ENCODE measurements at regions not wholly inside any gene's neighbourhood (a gene's known extent, or its start where the extent isn't known, plus 50 kb on each side); places are given as distances from the start of the nearest gene placed in this dataset.

DNA sequence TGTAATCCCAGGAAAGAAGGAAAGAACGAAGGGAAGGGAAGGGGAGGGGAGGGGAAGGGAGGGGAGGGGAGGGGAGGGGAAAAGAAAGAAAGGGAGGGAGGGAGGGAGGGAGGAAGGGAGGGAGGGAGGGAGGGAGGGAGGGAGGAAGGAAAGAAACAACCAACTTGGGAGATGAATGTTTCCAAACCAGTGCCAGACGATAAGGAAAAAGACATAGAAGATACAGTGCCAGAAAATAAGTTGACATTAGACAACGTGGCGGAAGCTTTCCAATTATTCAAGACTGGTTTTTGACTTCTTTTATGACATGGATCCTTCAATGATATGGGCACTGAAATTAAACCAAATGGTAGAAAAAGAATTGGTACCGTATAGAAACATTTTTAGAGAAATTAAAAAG lies 181.2 kb upstream of the POU5F2 start:
- H3K27me3 ChIP-seq, result no peaks in the 10 kb centered on the region
- intact Hi-C loops (cut with DNase I; ENCODE audit: low total_unique reads), result loop anchor here (10.0 kb wide), 1 partner anchor 1228 kb away; no protein-coding TSS in a partner anchor
- H3K36me3 ChIP-seq, result no peaks in the 10 kb centered on the region
- TF ChIP-seq, protein P1, sequence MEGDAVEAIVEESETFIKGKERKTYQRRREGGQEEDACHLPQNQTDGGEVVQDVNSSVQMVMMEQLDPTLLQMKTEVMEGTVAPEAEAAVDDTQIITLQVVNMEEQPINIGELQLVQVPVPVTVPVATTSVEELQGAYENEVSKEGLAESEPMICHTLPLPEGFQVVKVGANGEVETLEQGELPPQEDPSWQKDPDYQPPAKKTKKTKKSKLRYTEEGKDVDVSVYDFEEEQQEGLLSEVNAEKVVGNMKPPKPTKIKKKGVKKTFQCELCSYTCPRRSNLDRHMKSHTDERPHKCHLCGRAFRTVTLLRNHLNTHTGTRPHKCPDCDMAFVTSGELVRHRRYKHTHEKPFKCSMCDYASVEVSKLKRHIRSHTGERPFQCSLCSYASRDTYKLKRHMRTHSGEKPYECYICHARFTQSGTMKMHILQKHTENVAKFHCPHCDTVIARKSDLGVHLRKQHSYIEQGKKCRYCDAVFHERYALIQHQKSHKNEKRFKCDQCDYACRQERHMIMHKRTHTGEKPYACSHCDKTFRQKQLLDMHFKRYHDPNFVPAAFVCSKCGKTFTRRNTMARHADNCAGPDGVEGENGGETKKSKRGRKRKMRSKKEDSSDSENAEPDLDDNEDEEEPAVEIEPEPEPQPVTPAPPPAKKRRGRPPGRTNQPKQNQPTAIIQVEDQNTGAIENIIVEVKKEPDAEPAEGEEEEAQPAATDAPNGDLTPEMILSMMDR (IDR thresholded peaks at IDR 0.05), result no peak
- no peaks in the 10 kb centered on the region for H3K4me1 ChIP-seq
- H3K4me3 ChIP-seq, result no peak overlapping the region
- H3K27ac ChIP-seq, result no peak overlapping the region
- no peaks in the 10 kb centered on the region for H3K9me3 ChIP-seq
- DNase-seq, result no peak

DNA sequence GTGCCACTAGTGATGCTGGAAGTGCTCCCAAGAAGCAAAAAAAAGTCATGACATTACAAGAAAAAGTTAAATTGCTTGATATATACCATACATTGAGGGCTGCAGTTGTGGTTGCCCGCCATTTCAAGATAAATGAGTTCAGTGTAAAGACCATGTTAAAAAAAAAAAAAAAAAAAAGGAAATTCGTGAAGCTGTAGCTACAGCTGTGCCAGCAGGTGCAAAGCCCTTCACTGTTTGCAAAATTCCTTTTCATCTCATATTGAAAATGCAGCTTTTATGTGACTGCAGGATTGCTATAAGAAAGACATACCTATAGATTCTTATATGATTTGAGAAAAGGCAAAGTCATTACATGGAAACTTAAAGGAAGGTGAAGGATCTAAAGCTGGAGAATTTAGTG lies 179.6 kb upstream of the POU5F2 start:
- intact Hi-C loops (cut with DNase I; ENCODE audit: low total_unique reads), result loop anchor here (10.0 kb wide), 1 partner anchor 1226 kb away; no protein-coding TSS in a partner anchor
- H3K36me3 ChIP-seq, result no peaks in the 10 kb centered on the region
- DNase-seq, result no peak

DNA sequence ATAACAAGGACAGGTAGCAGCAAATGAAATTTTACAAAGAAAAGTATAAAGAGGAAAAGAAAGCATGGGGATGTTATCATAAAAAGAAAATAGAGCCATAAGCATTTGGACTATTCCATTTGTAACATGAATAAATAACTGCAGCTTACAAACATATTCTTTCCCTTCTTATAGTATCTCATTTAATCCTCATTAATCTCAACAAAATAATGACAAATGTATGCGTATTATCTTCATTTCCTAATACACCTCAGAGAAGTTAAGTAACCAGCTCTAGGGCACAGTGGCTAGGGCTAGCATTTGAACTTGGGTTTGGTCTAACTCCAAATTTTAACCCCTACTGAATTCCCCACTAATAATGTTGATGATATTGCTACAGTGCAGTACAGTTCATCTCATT lies 175.5 kb upstream of the POU5F2 start:
- intact Hi-C loops (cut with DNase I; ENCODE audit: low total_unique reads), result no loop called here
- H3K27me3 ChIP-seq, result no peaks in the 10 kb centered on the region
- TF ChIP-seq, protein P1 (IDR thresholded peaks at IDR 0.05), result no peak
- no peak overlapping the region for H3K4me3 ChIP-seq
- no peak for DNase-seq
- no peaks in the 10 kb centered on the region for H3K36me3 ChIP-seq
- H3K27ac ChIP-seq, result no peak overlapping the region
- H3K9me3 ChIP-seq, result no peaks in the 10 kb centered on the region
- no peaks in the 10 kb centered on the region for H3K4me1 ChIP-seq

More for the DNA sequence above, 179.6 kb upstream of the POU5F2 start:
- TF ChIP-seq, protein P1 (IDR thresholded peaks at IDR 0.05), result no peak
- Histone ChIP-seq H3K27me3 (no peaks in the 10 kb centered on the region), H3K4me1 (no peaks in the 10 kb centered on the region), H3K4me3 (no peak overlapping the region), H3K27ac (no peak overlapping the region), H3K9me3 (no peaks in the 10 kb centered on the region)

DNA sequence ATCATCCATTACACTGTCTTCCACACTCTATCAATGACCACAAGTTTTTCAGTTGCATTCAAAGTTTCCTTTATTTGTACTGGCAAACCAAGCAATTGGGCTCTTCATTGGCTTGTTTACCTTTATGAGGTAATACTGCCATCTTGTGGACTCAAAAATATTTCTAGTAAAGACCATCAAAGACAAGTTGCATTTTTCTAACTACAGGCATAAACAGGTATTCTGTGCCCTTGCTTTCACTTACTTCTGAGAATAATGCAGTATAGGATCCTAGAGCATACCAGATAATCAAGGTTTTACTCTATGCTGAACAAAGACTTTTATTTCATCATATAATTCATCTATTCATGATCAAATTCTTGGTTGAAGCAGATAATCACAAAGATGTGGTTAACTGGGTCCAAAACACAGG lies 173.7 kb upstream of the POU5F2 start:
- intact Hi-C loops (cut with DNase I; ENCODE audit: low total_unique reads), result no loop called here
- Histone ChIP-seq H3K4me1 (no peaks in the 10 kb centered on the region), H3K9me3 (no peaks in the 10 kb centered on the region), H3K27me3 (no peaks in the 10 kb centered on the region), H3K36me3 (no peaks in the 10 kb centered on the region), H3K27ac (no peak overlapping the region), H3K4me3 (no peak overlapping the region)
- TF ChIP-seq, protein P1 (IDR thresholded peaks at IDR 0.05), result peak; percentile 42 to 46
- DNase-seq, result no peak

DNA sequence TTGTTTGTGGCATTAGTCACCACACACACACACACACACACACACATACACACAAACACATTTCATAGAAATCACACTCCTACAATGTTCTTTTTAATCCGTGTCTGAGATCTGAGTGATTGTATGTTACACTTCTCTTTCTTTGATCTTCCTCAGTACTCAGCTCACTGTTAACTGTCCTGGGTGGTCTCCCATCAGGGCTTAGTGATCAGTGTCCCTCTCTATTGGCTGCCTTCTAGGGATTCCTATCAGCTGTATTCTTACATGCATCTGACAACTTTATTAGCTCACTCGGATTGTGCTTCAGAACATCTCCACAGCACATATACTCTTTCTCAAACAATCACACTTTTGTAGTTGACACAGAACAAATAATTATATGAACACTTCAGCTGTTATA lies 170.2 kb upstream of the POU5F2 start:
- no peak for DNase-seq
- no peaks in the 10 kb centered on the region for H3K36me3 ChIP-seq
- no peak overlapping the region for H3K27ac ChIP-seq
- no peaks in the 10 kb centered on the region for H3K9me3 ChIP-seq
- intact Hi-C loops (cut with DNase I; ENCODE audit: low total_unique reads), result no loop called here
- H3K4me3 ChIP-seq, result no peak overlapping the region
- H3K4me1 ChIP-seq, result no peaks in the 10 kb centered on the region
- H3K27me3 ChIP-seq, result no peaks in the 10 kb centered on the region
- TF ChIP-seq, protein P1 (IDR thresholded peaks at IDR 0.05), result no peak

DNA sequence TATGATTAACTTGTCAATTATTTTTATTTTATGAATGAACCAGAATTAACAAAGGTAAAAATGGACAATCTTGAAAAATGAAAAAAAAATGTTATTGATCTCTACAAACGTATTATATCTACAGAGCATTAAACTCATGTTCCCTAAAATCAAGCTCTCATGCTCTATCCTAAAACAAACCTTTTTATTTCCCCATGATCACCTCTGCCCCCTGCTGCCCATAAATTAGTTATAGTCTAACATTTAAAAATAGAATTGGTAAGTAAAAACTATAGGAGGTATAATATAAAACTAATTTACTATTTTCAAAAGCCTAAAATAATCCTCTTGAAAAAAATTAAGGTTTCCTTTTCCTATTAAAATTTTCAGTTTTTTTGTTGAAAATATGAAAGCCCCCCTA lies 168.0 kb upstream of the POU5F2 start:
- intact Hi-C loops (cut with DNase I; ENCODE audit: low total_unique reads), result no loop called here
- Histone ChIP-seq H3K4me1 (no peaks in the 10 kb centered on the region), H3K4me3 (no peak overlapping the region), H3K36me3 (no peaks in the 10 kb centered on the region), H3K27ac (no peak overlapping the region), H3K27me3 (no peaks in the 10 kb centered on the region), H3K9me3 (no peaks in the 10 kb centered on the region)
- DNase-seq, result no peak
- TF ChIP-seq, protein P1 (IDR thresholded peaks at IDR 0.05), result no peak

All from tibial artery (tissue), 4 donors.